OCI-M2 (cell line): ENCODE measurements at regions not wholly inside any gene's neighbourhood (a gene's known extent, or its start where the extent isn't known, plus 50 kb on each side); places are given as distances from the start of the nearest gene placed in this dataset.

Experiments
- DNase-seq: peaks from one replicate; lab custom pipeline; 2025; ENCODE audit not compliant: unreplicated experiment; lab: John Stamatoyannopoulos, UW

GRCh38 chr15:93662162-93662885 lies 569.0 kb upstream of the MCTP2 start:
- no peak for DNase-seq

DNA sequence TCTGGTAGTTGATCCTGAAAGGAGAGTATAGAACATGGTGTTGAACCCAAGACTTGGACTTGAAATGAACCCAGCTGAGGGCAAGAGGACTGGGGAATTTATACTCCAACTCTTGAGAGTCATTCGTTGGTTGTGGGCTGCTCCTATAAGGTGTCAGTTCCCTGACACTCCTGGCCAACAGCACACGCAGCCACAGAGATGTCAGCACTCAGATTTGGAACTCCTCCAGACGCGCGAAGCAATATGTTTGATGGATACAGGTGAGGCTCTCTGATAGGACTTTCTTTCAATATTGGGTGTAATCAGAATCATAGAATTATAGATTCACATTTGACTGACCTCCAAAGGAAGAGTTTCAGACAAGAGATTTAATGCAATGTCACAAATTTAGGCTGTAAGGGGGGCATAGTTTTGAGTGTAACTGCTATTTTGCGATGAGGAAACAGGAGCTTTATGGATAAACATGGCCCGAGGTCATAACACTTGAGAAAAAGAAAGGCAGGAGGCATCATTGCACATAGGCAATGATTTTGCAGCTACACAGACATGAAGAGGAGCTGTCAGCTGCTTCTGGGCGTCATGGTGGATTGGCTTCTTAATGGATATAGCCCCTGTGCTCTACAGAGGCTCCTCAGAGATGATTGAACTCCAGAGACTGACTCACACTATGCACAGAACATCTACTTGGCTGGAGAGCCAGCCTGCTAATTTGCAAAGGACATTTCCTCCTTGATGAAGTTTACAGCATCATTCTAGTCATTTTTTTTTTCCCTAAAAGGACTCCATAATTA lies 569.2 kb upstream of the RGMA start:
- DNase-seq, result no peak

GRCh38 chr15:93656041-93656440 lies 567.0 kb upstream of the RGMA start:
- DNase-seq, result no peak

- DNase-seq, result no peak
These were observed 560.8 kb upstream of the RGMA start for GRCh38 chr15:93649691-93650235.

GRCh38 chr15:93646193-93646592 lies 557.2 kb upstream of the RGMA start:
- no peak for DNase-seq

DNA sequence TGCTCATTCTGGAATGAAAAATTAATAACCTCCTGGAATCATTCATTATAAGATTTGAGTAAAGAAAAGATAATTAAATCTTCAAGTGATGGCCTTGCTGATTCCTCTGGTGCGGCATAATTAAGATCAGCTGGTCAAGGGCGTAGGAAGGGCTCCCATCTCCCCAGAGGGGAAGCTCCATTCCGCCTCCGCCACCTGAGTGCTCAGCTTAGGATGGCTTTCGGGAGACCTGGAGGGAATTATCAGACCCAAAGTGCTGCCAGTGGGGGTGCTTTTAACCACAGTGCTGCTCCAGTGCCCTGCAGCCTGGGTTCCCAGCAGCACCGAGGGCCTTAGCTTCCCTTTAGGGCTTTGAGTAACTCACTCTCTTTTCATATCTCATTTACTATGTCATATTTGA lies 556.6 kb upstream of the RGMA start:
- no peak for DNase-seq

GRCh38 chr15:93644595-93644994 lies 555.6 kb upstream of the RGMA start:
- DNase-seq, result no peak

DNA sequence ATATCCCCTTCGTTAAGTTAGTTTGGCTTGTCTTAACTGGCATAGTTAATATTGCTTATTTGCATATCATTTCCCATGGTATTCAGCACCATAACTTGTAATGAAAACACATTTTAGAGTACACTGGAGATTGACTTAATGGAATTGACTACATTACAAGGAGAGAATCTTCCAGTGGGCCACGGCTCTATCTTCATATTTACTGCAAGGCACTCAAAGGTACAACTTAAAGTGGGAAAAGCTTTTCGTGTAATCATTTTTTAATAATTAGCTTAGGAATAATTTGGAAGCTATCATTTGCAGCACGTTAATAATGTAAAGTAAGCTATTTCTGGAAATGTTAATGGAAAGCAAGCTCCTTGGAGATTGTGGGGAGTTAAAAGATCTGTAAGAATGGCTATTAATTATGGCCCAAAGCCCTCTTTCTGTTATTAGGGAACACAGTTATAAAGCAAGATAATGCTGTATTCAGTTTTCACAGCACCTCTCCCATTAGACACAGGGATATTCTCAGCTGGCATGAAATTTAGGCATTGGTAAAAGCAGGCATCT lies 551.5 kb upstream of the RGMA start:
- no peak for DNase-seq

DNA sequence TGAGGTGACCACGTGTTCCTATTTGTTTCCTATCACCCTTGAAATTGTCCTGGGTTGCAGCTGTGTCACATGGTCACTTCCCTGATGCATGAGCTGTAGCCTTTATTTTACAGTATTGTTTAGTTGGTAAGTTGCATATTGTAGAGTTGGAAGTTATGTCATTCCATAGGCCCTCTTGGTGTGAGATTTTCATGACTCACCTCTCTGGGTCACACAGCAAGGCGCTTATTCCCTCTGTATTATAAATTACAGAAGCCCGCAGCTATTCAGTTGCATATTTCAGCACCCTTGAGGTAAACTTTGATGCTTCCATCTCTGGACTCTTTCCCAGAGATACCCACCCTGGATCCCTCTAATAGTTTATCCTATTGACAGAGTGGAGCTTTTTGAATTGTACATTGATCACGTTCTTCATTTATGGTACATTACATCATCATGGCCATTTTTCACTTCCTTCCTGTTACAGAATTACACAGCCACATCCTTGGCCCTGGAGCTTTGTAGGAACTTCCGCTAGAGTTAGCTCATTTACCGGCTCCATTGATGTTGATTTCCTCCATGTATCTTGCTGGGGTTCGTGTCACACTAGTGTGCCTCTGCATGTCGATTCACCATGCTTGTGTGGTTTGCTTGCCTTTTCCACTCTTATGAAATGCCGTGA lies 543.1 kb upstream of the RGMA start:
- no peak for DNase-seq

DNA sequence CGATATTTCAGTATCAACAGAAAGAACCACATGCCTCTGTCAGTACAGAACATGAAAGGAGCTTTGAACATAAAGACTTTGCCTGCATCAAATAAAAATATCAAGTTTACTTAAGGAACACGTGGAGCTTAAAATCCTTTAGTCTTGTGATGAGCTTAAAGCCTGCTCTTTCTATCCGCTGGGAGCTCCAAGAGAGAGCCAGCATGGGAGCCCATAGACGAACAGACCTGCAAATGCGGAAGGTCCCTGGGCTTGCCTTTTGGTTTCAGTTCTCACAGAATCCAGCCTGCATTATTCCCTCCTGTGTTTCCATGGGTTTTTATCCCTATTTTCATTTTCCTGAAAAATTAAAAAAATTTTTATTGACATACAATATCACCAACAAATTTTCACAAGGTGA lies 530.6 kb upstream of the RGMA start:
- DNase-seq, result no peak

- DNase-seq, result no peak
These were observed 528.4 kb upstream of the RGMA start for GRCh38 chr15:93617443-93617842.

DNA sequence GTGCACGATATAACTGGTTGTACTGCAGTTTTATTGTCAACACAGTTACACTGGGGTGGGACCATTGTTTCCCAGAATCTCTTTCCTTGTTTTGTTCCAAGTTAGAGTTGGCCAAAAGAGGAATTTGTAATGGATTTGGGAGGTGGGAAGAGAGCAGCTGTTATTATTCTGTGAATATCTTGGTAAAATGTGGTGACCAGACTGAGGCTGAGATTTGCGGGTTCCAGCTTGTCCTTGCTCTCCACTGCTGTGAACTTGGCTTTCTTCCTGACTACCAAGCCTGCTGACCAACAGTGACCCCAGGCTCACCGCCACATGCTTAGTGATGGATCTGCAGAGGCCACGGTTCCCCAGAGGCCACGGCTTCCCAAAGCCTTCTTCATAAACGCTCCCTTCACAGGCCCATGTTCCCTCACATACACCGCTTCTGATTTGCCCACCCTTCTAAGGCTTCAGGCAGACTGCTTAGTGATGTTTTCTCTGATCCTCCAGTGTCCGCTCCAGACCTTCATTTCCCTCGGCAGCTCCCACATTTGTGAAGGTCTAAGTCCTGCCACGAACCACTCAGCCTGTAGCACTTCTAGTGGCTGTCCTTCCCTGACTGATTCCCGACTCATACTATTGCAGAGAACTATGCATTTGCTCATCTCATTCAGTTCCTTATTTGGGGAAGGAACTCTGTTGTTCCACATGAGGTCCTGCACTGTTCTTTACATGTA lies 525.5 kb upstream of the RGMA start:
- no peak for DNase-seq

DNA sequence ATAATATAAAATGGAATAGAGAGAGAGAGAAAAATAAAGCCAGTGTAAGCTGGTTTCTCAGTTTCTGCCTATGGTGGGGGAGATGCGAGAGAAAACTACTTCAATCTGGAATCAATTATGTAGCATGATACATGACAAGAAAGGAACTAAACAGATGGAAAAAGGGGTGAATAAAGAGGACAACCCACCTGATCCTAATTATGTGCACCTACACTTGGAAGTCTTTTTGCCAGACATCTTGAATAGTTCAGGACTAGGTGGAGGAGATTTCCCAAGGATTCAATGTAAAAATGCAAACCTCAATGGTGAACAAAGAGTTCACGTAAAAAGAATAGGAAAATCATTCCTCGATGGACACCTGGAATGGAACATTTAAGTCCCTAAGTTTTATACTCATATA lies 524.4 kb upstream of the RGMA start:
- no peak for DNase-seq

DNA sequence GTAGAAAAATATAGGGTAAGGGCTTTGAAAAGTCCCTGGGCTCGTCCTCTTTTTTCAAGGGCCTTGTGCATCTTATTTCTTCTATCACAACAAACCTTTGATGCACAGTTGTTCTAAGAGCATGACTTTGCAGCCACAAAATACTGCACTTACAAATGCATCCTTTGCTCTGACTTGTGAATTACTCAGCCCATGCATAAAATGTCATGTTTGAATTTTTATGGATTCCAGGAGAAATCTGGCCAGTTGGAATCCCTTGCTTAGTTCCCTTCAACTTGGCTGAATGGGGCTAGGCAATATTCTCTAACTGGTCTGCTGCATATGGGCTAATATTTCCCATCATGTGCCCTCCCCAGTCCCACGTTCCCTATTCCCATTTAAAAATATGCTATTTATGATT lies 523.9 kb upstream of the RGMA start:
- no peak for DNase-seq

DNA sequence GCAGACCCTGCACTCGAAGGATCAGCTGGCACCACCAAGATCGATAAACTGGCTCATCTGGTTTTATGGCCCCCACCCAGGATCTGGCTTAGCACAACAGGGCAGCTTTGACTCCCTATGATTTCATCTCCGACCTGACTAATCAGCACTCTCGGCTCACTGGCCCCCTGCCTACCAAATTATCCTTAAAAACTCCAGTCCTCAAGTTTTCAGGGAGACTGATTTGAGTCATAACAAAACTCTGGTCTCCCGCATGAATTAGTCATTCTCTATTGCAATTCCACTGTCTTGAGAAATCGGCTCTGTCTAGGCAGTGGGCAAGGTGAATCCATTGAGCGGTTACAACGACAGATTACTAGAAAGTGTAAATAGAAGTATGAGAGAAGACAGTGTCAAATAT lies 521.9 kb upstream of the RGMA start:
- no peak for DNase-seq

DNA sequence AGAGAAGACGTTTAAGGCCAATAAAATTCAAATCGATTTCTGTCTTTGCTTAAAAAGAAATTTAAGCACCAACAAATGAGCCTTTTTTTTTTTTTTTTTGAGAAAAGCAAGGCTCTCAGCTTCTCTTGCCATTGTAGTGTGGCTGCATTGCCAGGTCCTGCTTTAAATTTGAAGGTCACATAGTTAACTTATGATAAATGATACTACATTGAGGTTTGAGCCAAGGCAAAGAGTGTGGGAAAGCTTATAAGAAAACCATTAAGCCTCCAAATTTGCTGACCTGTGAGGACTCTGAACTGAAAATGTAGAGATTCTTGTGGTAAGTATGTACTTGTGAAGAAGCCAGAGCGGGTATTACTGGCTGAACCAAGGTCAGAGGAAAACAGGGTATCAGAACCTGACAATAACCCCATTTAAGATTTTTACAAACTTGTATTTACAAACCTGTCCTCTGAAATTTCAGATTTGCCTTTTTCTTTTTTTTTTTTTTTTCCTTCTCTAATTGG lies 519.7 kb upstream of the RGMA start:
- DNase-seq, result no peak

- DNase-seq, result no peak
These were observed 514.5 kb upstream of the RGMA start for GRCh38 chr15:93603550-93603949.

DNA sequence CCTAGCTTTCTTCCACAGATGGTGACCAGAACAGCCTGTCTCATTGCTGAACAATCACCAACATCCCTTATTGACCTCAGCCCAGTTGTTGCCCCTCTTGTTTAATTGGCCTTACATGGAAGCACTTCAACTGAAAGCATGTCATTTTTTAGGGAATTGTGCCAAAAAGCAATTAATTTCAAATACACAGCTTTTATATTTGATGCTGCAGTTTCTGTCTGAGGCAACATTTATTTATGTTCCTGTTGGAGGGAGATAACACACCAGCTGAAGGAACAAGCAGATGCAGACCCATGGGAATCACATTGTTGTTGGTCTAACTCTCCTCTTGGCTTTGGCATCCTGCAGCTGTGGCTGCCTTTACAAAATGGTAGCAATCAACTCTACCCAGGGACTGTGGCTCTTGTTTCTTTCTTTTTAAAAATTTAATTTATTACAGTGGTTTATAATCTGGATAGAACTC lies 498.1 kb upstream of the RGMA start:
- no peak for DNase-seq

GRCh38 chr15:93585012-93585411 lies 496.0 kb upstream of the RGMA start:
- DNase-seq, result no peak

- DNase-seq, result no peak
These were observed 495.0 kb upstream of the RGMA start for GRCh38 chr15:93583968-93584367.

GRCh38 chr15:93583552-93583951 lies 494.5 kb upstream of the RGMA start:
- no peak for DNase-seq
